Calu3 (cell line): ENCODE measurements at regions not wholly inside any gene's neighbourhood (a gene's known extent, or its start where the extent isn't known, plus 50 kb on each side); places are given as distances from the start of the nearest gene placed in this dataset.

Source experiments
- BruUV-seq: library from RNA; stranded (reverse); fragments of 400-500 nt; replicated peaks from 2 replicates; lab custom pipeline; 2021; lab: Mats Ljungman, UMichigan
- CTCF ChIA-PET: fragments of 300-600 bp; sonication (Branson Sonifier 250); formaldehyde crosslinking; loops from one replicate; lab custom pipeline; 2022; ENCODE audit warnings: antibody characterized with exemption; lab: Charles Lee
- DNase-seq: peaks from one replicate; pipeline ENCODE4 v3.0.0; 2022
- H3K27ac Mint-ChIP-seq: one replicate; pipeline ENCODE4 v1.8.0; 2022; ENCODE audit warnings: mixed read lengths; ENCODE audit not compliant: unreplicated experiment
- H3K27me3 Mint-ChIP-seq: one replicate; pipeline ENCODE4 v1.8.0; 2022; ENCODE audit warnings: mixed read lengths; ENCODE audit not compliant: unreplicated experiment
- H3K36me3 Mint-ChIP-seq: one replicate; pipeline ENCODE4 v1.8.0; 2022; ENCODE audit warnings: mild to moderate bottlenecking, moderate library complexity, mixed read lengths; ENCODE audit not compliant: insufficient read depth, unreplicated experiment
- H3K4me1 Mint-ChIP-seq: one replicate; pipeline ENCODE4 v1.8.0; 2022; ENCODE audit warnings: mild to moderate bottlenecking, low read depth, mixed read lengths; ENCODE audit not compliant: unreplicated experiment
- H3K4me3 Mint-ChIP-seq: one replicate; pipeline ENCODE4 v1.8.0; 2022; ENCODE audit warnings: mild to moderate bottlenecking, low read depth, moderate library complexity, mixed read lengths; ENCODE audit not compliant: unreplicated experiment
- H3K9me3 Mint-ChIP-seq: one replicate; pipeline ENCODE4 v1.8.0; 2022; ENCODE audit warnings: low read depth, mixed read lengths; ENCODE audit not compliant: unreplicated experiment
- intact Hi-C: fragments of 100-400 bp; cut with micrococcal nuclease; formaldehyde crosslinking; loops from one replicate; pipeline ENCODE4 v1.10.0; 2022; ENCODE audit not compliant: unreplicated experiment
- TF ChIP-seq, protein P1 (sequence below): fragments of 200-600 bp; IDR thresholded peaks from one replicate; pipeline ENCODE4 v1.8.0; 2022; ENCODE audit warnings: antibody characterized with exemption; ENCODE audit not compliant: unreplicated experiment

GRCh38 chr12:68403296-68403695 lies 71.1 kb upstream of the MDM1 start:
- intact Hi-C loops, result no loop called here
- Mint-ChIP-seq H3K36me3 (no peaks in the 10 kb centered on the region), H3K4me1 (peaks cover 16% of the 10 kb centered on the region), H3K9me3 (no peaks in the 10 kb centered on the region), H3K27me3 (no peaks in the 10 kb centered on the region), H3K4me3 (no peak overlapping the region), H3K27ac (no peak overlapping the region)
- TF ChIP-seq, protein P1, sequence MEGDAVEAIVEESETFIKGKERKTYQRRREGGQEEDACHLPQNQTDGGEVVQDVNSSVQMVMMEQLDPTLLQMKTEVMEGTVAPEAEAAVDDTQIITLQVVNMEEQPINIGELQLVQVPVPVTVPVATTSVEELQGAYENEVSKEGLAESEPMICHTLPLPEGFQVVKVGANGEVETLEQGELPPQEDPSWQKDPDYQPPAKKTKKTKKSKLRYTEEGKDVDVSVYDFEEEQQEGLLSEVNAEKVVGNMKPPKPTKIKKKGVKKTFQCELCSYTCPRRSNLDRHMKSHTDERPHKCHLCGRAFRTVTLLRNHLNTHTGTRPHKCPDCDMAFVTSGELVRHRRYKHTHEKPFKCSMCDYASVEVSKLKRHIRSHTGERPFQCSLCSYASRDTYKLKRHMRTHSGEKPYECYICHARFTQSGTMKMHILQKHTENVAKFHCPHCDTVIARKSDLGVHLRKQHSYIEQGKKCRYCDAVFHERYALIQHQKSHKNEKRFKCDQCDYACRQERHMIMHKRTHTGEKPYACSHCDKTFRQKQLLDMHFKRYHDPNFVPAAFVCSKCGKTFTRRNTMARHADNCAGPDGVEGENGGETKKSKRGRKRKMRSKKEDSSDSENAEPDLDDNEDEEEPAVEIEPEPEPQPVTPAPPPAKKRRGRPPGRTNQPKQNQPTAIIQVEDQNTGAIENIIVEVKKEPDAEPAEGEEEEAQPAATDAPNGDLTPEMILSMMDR, result no peak
- no TSS peak for BruUV-seq
- CTCF ChIA-PET, result no interaction called here
- no peak for DNase-seq

DNA sequence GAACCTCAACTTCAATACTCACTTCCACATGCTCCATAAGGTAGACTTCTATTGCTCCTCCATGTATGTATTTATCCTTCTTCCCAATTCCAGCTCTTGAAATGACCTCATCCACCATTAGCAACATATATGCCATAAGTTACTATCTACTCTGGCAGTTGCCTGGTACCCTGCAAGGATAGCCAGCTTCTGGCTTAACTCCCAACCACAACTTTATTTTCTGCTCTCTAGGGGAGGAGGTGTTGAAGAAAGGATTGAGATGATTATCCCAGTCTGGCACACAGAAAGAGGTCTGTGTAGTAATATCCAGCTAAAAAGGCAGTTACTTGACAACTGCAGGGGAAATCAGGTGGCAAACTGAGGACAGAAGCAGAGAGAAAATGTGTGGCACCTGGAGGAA lies 71.5 kb upstream of the MDM1 start:
- no peaks in the 10 kb centered on the region for H3K9me3 Mint-ChIP-seq
- no peaks in the 10 kb centered on the region for H3K36me3 Mint-ChIP-seq
- H3K4me3 Mint-ChIP-seq, result no peak overlapping the region
- DNase-seq, result no peak
- intact Hi-C loops, result no loop called here
- H3K27me3 Mint-ChIP-seq, result no peaks in the 10 kb centered on the region
- TF ChIP-seq, protein P1, result no peak
- peaks cover 16% of the 10 kb centered on the region for H3K4me1 Mint-ChIP-seq
- BruUV-seq, result no TSS peak
- CTCF ChIA-PET, result no interaction called here
- no peak overlapping the region for H3K27ac Mint-ChIP-seq

- intact Hi-C loops, result no loop called here
- no peaks in the 10 kb centered on the region for H3K27me3 Mint-ChIP-seq
- CTCF ChIA-PET, result interaction anchor here (0.6 kb wide), 1 partner anchor 12 kb away, joined by 10 read pairs; no protein-coding TSS in a partner anchor
- DNase-seq, result no peak
- H3K9me3 Mint-ChIP-seq, result no peaks in the 10 kb centered on the region
- no peak overlapping the region for H3K27ac Mint-ChIP-seq
- no peaks in the 10 kb centered on the region for H3K36me3 Mint-ChIP-seq
- BruUV-seq, result no TSS peak
- TF ChIP-seq, protein P1, result no peak
- peaks cover 16% of the 10 kb centered on the region for H3K4me1 Mint-ChIP-seq
- H3K4me3 Mint-ChIP-seq, result no peak overlapping the region
Observed at GRCh38 chr12:68405343-68405781, 73.2 kb upstream of the MDM1 start.

GRCh38 chr12:68406134-68406576 lies 74.0 kb upstream of the MDM1 start:
- Mint-ChIP-seq H3K9me3 (no peaks in the 10 kb centered on the region), H3K4me1 (peaks cover 16% of the 10 kb centered on the region), H3K27me3 (no peaks in the 10 kb centered on the region), H3K27ac (no peak overlapping the region), H3K4me3 (no peak overlapping the region), H3K36me3 (no peaks in the 10 kb centered on the region)
- peak; percentile 60 for DNase-seq
- BruUV-seq, result no TSS peak
- intact Hi-C loops, result no loop called here
- TF ChIP-seq, protein P1, result no peak
- CTCF ChIA-PET, result interaction anchor here (0.6 kb wide), 1 partner anchor 71 kb away, joined by 3 read pairs; no protein-coding TSS in a partner anchor
